GM18519 (cell line): ENCODE measurements at regions not wholly inside any gene's neighbourhood (a gene's known extent, or its start where the extent isn't known, plus 50 kb on each side); places are given as distances from the start of the nearest gene placed in this dataset.

Experiments
- ATAC-seq: cut with Tn5 transposase; IDR thresholded peaks from one replicate; pipeline ENCODE4 v1.9.1; 2021; ENCODE audit warnings: mild to moderate bottlenecking, moderate library complexity; ENCODE audit not compliant: unreplicated experiment, low FRiP score

DNA sequence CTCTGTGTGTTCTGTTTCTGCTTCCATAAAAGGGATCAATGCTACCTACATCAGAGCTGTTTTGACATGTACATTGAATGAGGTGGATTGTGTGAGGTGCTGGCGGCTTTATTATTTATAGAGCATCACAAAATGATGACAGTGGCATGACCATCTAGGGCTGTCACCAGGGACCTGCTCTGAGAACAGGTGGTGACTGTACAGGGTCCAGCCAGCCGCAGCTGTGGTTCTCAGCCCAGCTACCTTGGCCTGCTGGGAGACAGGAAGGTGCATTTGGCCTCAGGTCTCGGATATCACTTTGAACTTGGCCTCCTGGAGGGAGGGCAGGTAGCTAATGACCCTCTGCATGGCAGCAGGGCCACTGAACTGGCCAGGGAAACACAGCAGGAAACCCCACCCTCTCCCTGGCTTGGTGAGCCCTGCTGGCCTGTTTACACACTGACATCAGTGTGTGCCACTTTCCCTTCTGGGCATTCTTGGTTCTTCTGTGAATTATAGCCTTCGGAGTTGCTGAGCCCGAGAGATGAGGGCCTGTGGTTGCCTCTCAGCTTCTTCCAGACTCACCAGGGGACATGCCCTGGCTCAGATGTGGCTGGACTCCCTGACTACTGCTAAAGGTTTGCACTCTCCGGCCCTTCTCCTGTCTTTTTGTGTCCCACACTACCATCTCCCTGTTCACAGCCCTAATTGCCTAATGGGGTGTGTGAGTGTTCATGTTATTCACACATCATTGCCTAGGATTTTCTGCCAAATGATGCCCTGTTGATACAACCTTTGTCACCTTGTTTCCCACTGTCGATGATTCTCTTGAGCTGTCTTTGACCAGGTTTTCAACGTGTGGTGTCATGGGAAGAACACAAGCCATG is 109.2 kb upstream of the RAB12 start:
- ATAC-seq, result no peak

DNA sequence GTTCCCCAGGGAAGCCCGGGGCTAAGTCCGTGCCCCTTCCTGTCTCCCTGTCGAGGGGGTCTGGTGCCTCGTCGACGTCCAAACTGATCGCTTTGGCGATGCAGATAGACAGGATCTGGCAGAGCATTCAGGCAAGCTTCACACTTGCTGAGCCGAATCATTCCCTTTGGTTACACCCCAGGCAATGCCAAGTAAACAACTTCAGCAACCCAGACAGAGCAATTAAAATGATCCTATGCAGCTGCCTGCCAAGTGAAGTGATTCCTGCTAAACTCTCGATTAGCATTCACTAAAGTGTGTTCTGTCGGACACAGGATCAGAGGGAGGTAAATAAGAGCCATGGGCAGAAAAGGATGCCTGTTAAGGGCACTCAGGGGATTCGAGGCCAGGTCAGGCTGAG is 108.2 kb upstream of the RAB12 start:
- no peak for ATAC-seq

DNA sequence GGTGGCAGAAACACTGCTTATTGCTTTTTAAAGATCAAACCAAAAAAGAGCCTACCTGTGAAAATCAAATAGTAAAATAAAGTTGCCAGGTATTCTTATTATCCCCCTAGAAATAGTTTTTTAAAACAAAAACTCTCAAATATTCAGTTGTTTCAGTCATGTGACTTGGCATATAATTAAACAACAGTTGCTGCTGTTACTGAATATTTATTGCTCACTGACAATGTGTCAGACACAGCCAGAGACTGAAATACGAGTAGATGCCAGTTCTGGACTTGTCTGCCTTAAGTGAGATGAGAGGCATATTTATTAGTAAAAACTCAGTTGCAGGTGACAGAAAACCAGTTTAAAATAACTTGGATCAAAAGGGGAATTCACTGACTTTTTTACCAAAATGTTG is 106.0 kb upstream of the RAB12 start:
- ATAC-seq, result no peak

DNA sequence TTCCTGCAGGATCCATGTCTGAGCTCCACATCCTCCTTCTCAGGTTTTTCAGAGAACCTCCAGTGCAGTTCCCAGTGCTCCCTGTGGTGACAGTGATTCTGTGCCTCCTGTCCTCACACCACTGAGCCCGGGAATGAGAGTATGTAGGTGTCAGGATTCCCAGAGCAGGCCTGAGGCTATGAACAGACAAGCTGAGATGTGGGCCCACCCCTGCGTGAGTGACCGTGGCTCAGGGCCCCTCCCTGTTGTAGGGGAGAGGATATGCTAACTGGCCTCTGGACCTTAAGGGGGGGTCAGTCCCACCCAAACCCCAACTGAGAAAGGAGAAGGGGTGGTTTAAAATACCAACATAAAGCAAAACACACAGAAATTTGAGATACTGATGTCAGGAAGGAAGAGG is 104.8 kb upstream of the RAB12 start:
- no peak for ATAC-seq

DNA sequence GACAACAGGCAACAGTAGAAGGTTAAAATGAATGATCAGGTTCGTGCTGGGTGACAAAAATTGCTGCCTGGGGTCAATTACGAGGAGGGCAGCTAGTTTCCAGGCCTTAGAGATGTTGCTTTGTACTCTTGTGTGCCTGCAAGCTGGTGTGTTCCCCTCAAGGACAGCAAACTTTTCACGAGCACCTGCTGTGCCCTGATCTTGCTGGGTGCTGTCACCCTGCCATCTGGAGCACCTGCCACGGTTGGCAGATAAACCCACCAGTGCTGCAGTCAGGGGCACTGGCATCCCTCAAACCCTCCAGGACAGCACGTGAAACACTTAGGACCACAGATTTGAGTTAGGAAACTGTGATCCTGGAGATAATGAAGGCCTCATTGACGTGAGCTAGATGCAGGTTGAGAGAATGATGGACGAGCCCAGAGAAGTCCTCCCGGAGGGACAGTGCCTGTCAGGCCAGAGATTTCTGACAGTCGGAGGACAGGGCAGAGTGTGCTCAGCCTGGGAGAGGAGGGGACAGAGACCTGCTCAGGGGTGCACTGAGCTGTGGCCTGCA is 104.3 kb upstream of the RAB12 start:
- ATAC-seq, result no peak

DNA sequence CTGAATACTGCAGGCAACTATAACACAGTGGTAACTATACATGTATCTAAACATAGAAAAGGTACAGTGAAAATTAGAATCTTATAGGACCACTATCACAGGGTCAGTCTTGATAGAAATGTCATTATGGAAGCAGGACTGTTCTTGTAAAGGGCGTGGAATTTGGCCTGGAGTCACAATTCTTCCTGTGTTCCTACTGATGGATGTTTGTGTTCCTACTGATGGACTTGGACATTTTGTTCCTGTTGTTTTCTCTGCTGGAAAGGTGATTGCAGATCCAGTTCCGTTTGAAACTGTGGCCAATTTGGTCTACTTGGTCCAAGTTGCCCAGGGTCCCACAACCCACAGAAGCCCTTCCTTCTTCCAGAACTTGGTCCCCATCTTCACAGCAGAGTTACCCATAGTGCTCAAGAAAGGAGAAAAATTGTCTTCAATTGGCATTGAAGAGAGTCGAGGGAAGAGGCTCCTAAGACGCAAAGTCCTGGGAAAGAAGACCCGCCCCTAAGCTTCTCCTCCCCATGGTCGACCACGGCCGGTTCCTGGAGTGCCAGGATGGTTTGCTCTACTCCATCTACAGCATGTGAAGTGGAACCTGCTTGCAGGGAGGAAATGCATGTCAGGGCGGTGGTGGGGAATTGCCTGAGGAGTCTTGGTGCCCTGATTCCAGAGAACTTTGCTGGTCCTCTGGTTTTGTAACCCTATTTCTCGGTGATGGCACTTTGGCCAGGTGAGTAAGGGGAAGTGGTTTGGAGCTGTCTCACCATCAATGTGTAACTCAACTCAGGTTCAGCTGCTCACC is 102.8 kb upstream of the RAB12 start:
- no peak for ATAC-seq

DNA sequence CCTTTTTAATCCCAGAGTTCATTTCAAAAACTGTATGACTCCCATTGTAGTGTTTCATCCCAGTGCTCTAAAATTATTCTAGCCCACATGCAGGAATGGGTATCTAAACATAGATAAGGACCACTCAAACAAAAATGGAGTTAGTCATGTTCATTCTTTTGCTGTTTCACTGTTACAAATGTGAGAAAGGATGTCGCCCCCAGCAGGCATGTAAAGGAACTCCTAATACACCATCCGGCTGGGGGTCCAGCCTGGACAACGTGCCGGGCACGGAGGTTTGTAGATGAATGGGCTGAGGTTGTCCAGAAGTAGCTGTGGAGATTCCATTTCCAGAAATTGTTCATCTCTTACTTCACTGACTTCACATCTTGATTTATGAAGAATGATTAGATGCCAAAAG is 101.9 kb upstream of the RAB12 start:
- ATAC-seq, result no peak

DNA sequence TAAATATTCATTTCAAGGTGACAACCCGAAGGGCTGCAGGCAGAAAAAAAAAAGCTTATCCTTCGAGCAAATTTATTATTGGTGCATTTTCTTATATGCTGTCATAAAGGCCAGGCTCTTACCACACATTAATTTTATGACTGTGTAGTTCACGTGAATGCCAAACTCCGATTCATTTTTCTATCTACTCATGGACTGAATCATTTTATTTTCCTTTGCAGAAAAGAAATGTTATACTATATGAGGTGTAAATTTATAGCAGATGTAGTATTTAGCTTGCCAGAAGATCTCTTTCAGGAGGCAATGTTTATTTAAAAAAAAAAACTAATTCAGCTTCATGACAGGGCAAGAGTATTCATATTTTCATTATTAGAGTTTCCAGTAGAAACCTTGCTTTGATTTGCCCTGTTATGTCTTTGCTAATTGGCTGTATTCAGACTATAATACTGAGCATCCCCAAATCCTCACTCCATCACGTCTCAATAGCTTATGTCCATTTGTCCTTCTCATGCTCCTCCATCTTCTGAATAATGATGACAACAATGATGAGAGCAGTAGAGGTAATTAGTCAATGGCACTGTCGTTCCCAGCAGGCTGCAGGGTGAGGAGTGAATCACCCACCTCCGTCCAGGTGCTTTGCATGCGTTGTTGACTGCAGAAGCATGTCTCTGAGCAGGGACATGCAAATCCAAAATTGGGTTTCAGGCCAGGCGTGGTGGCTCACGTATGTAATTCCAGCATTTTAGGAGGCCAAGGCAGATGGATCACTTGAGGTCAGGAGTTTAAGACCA is 101.1 kb upstream of the RAB12 start:
- ATAC-seq, result no peak

DNA sequence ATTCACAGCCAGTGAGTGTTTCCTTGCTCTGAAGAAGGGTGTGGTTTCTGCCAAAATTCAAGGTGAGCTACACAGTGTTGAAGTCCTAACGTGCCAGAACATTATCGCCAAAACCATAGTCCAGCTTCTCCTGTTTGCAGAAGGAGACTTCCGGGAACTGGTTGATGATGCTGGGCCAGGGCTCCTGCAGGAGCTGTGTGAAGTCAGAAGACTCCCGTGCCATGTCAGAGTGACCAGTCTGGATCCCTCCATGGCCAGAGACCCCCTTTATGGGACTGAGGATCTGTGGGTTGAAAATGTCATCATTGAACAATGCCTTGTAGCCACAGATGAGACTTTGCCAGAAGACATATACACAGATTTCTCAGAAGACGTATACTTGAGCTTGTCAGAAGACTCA is 96.0 kb upstream of the RAB12 start:
- ATAC-seq, result no peak

DNA sequence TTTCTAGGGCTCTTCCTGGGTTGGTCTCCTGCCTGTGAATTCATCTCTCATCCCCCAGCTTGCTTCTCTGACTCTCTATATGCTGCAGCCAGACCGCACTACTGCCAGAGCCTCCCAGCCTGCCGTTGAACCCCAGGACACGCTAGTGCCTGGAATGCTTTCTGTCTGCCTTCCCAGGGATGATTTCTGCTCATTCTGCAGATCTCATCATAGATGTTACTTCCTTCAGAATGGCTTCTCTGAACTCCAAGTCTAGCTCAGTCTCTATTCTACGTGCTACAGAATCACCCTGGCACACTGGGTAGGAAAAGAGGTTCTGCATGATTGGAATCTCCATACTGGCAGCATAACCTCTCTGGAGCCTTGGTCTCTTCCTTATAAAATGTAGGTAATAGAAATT is 94.8 kb upstream of the RAB12 start:
- ATAC-seq, result no peak

DNA sequence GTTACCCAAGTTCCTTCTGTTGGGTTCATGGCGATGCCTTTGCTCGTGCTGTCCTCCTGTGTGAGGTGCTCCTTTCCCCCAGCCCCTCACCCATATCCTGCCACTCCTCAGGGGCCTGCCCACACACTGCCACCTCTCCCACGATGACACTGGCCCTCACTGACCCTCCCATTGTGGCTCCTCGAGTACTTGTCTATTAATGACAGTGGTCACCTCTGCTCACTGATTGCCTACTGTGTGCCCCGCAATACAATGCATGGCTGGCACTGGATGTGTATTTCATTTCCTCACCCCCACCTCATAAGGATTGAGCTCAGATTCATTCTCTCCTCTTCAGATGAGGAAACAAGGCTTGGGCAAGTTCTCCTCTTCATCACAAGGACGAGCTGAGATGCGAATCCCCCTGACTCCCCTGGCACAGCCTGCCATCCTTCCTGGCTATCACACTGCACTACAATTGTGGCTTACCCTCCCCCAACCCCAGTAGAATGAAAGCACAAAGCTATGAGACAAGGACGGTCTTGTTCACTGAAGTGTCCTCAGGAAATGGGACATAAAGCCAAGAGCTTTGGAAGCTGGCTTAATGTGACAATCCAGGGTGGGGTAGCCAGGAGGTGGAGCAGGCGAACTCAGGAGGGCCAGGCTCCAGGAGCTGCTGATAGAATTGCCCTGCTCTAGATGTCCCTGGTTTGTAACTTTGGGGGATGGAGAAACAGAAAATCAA is 93.9 kb upstream of the RAB12 start:
- no peak for ATAC-seq

DNA sequence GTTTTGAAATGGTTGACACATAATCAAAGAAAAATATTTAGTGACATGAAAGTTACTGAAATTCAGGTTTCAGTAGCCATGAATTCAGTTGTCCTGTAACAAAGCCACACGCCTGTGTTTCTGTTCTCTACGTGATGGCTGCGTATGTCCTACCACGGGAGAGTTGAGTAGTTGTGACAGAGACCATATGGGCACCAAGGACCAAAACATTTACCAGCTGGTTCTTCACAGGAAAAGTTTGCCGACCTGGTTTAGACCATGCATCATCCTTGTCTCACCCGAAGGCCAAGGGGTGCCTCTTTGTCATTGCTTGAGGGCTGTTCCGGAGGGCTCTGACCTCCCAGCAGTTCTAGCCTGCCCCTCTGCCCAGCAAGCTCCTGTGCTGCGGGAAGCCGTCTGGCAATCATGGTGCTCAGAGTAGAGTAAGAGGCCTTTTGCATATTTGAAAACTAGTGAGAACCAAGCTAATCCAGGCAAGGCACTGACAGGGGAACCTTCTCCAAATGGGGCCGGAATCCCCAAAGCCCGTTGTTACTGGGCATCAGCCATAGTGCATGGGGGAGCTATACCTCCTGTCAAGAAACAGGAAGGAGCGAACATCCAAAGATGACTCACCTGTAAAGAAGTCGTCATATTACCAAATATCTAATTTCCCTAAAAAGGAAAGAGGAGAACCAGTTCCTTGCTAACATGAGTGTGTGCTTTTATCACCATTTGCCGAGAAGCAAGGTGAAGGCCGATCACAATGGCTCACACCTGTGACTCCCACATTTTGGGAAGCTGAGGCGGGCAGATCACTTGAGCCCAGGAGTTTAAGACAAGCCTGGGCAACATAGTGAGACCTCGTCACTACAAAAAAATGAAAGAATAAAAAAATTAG is 92.6 kb upstream of the RAB12 start:
- ATAC-seq, result no peak

DNA sequence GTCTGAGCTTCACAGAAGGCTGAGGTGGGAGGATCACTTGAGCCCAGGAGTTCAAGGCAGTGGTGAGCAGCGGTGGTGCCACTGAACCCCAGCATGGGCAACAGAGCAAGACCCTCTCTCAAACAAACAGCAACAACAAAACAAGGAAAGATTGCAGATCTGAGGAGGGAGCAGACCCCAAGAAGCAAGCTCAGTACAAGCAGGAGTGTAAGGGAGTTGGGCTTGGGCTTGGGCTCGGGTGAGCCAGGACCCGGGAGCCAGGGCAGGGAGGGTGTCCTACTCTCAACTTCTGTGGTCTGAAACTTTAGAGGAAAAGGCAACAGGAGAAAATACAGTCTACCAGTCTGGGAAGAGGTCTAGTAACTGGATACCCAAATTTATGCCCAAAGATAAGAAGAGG is 92.0 kb upstream of the RAB12 start:
- no peak for ATAC-seq

DNA sequence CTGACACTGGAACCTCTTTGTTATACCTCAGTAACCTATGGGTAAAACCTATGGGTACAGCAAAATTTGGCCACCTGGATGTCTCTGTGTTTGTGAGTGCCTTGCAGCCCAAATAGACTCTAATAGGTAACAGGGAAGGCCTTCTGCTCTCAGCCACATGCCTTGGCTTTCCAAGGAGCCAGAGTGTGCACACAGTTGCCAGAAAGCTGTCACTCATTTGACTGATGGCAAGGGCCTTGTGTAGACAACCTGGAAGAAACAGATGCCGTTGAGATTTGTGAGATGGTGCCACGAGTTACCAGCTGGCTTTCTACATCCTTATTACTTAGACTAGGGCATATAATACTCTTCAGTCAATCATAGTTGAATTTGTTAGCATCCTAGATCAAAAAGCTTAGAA is 90.1 kb upstream of the RAB12 start:
- ATAC-seq, result no peak

DNA sequence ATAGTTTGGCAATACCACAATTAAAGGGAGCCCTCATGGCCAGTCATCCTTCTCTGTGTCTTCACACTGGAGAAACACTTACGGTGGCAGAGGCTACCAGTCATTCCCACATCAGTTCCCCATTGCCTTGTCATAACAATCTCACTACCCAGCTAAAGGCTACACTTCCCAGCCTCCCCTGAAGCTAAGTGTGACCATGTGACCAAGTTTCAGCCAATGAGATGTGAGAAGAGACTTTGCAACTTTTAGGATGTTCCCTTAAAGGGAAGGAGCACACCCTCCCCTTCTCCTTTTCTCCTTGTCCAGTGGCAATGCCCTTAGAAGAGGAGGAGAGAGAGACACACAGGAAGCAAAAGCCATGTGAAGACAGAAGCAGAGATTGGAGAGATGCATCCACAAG is 89.0 kb upstream of the RAB12 start:
- no peak for ATAC-seq

DNA sequence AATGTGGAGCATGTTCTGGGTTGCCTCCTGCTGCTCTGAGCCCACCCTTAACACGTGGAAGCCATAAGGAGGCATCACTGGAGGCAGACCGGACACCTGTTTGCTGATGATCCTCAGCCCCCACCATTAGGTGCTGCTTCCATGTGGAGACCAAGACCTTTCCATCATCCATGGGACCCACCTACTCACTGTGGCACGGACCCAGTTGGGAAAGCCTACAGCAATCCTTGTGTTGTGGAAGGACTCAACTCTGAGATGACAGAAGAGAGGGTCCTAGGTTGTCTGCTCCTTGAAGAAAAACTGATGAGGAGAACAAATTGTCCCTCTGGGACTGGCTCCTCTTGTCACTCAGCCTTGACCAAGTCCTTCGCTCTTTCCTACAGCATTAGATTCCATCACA is 86.5 kb upstream of the RAB12 start:
- ATAC-seq, result no peak

DNA sequence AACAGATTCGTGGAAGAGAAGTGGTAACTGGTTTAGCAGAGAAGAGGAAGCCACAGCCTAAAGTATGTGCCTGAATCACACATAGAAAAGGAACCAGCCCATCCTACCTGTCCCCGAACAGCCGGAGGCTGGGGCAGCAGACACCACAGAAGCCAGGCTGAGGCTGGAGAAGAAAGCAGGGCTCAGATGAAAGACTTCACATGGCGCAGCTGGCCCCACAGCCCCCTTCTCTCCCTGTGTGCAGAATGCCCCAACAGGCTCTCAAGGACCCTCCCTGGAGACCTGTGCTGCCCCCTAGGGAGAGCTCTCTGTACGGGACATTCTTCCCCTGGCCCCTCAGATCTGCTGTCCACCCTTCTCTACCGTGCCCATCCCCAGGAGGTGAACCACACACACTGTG is 83.5 kb upstream of the RAB12 start:
- ATAC-seq, result no peak

DNA sequence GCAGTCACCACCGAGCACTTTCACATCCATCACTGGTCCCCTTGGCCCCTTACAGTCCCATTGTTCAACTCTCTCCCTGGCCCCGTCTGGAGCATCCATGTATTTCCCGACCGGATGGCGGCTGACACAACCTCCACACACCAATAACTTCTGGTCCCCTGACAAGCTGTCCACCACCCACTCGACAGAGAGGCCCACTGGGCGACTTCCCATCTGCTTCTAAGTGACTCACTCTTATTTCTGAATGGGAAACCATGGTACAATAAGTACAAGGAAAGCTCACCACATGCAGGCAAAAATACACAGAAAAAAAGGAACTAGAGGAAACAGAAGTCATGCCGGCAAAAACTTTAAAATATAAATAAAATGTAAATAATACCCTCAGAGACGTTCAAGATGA is 82.9 kb upstream of the RAB12 start:
- no peak for ATAC-seq

DNA sequence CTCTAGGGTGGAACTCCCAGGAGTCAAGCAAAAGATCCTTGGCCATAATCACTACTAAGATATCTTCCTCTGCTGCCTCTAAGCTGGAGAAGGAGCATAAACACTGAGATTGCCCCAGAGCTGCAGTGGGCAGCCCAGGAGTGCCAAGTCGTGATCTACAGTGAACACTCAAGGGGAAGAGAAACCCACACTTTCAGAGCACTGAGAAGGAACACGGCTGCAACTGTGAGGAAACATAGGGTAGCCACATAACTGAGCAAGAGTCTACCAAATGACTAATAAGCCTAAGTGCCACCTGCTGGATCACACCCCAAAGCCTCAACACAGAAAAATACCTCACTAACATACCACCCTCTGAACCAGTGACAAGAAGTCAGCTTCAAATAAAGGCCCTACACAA is 79.6 kb upstream of the RAB12 start:
- no peak for ATAC-seq
